Right atrium auricular region (tissue), 2 donors: ENCODE measurements at regions not wholly inside any gene's neighbourhood (a gene's known extent, or its start where the extent isn't known, plus 50 kb on each side); places are given as distances from the start of the nearest gene placed in this dataset.

ENCODE experiments used
- DNase-seq: peaks from one replicate; pipeline ENCODE4 v3.0.0-alpha.2; 2019; ENCODE audit warnings: low spot score
- H3K27ac ChIP-seq, 2 donors: fragments of 200-600 bp; sonication (generic); 1 replicate in 1 of 2; 2 replicates in 1 of 2; pipeline ENCODE4 v1.5.1; 2016 to 2019
- H3K27me3 ChIP-seq, 2 donors: fragments of 200-600 bp; sonication (generic); one replicate each; pipeline versions ENCODE4 v1.5.1 to v1.6.0; 2017 to 2019
- H3K36me3 ChIP-seq: fragments of 200-600 bp; sonication (generic); one replicate; pipeline ENCODE4 v1.5.1; 2016
- H3K4me1 ChIP-seq, 2 donors: fragments of 200-600 bp; sonication (generic); one replicate each; pipeline versions ENCODE4 v1.5.1 to v1.6.0; 2017 to 2019
- H3K4me3 ChIP-seq, 2 donors: fragments of 200-600 bp; sonication (generic); 1 replicate in 1 of 2; 2 replicates in 1 of 2; pipeline ENCODE4 v1.5.1; 2017 to 2019; ENCODE audit warnings: mild to moderate bottlenecking in 1 of 2, moderate library complexity in 1 of 2
- H3K9me3 ChIP-seq, 2 donors: fragments of 200-600 bp; sonication (generic); one replicate each; pipeline ENCODE4 v1.5.1; 2019
- CTCF ChIP-seq, 2 donors: fragments of 200-600 bp; sonication (generic); IDR thresholded peaks; one replicate each; pipeline ENCODE4 v1.5.1; 2019; ENCODE audit warnings: antibody characterized with exemption in 2 of 2

DNA sequence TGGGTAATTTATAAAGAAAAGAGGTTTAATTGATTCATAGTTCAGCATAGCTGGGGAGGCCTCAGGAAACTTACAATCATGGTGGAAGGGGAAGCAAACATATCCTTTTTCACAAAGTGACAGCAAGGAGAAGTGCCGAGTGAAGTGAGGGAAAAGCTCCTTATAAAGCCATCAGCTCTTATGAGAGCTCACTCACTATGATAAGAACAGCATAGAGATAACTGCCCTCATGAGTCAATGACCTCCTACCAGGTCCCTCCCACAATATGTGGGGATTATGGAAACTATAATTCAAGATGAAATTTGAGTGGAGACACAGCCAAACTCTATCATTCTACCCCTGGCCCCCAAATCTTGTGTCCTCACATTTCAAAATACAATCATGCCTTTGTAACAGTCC, 115.8 kb upstream of the LAMA2 start:
- Histone ChIP-seq H3K27ac (no peak overlapping the region), H3K4me3 (no peak overlapping the region), H3K36me3 (no peaks in the 10 kb centered on the region), H3K4me1 (peaks cover 0 to 5% of the 10 kb centered on the region in 2 donors), H3K9me3 (no peaks in the 10 kb centered on the region), H3K27me3 (no peaks in the 10 kb centered on the region)
- no peak for TF ChIP-seq CTCF (IDR thresholded peaks at IDR 0.05)
- DNase-seq = no peak

- DNase-seq = no peak
Observed at GRCh38 chr6:128763599-128764300, 119.2 kb upstream of the LAMA2 start.

GRCh38 chr6:128759901-128760300, 123.0 kb upstream of the LAMA2 start:
- H3K4me1 ChIP-seq = peaks cover 0 to 3% of the 10 kb centered on the region in 2 donors
- DNase-seq = no peak
- H3K27ac ChIP-seq = no peak overlapping the region
- no peaks in the 10 kb centered on the region for H3K9me3 ChIP-seq
- H3K4me3 ChIP-seq = no peak overlapping the region
- no peaks in the 10 kb centered on the region for H3K27me3 ChIP-seq
- no peak for TF ChIP-seq CTCF (IDR thresholded peaks at IDR 0.05)
- H3K36me3 ChIP-seq = no peaks in the 10 kb centered on the region

More at GRCh38 chr6:128763599-128764300, 119.2 kb upstream of the LAMA2 start:
- Histone ChIP-seq H3K9me3 (no peaks in the 10 kb centered on the region), H3K27ac (no peak overlapping the region), H3K36me3 (no peaks in the 10 kb centered on the region), H3K4me3 (no peak overlapping the region), H3K4me1 (peaks cover 0 to 5% of the 10 kb centered on the region in 2 donors), H3K27me3 (no peaks in the 10 kb centered on the region)
- TF ChIP-seq CTCF (IDR thresholded peaks at IDR 0.05) = no peak

DNA sequence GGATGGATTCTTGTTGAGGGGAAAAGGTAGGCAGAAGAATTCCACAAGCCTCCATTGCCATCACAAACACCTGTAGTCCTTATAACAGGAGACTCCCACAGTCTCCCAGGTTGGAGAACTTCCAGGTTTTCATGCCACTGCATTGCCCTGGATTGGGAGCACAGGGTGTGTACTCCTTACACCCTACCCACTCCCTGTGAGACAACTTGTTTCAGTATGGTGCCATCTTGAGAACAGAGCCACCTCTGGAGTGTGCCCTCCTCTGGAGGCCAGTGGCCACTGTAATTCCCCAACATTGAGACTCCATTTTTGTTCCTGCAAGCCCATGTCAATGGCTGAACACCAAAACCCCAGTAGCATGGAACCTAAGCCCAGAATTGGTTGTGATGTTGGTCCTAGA, 123.5 kb upstream of the LAMA2 start:
- Histone ChIP-seq H3K4me1 (peaks cover 0 to 3% of the 10 kb centered on the region in 2 donors), H3K27me3 (no peaks in the 10 kb centered on the region), H3K4me3 (no peak overlapping the region), H3K9me3 (no peaks in the 10 kb centered on the region), H3K36me3 (no peaks in the 10 kb centered on the region), H3K27ac (no peak overlapping the region)
- no peak for DNase-seq
- no peak for TF ChIP-seq CTCF (IDR thresholded peaks at IDR 0.05)

- Histone ChIP-seq H3K9me3 (no peaks in the 10 kb centered on the region), H3K27ac (no peak overlapping the region), H3K4me1 (peaks cover 0 to 3% of the 10 kb centered on the region in 2 donors), H3K36me3 (no peaks in the 10 kb centered on the region), H3K27me3 (no peaks in the 10 kb centered on the region), H3K4me3 (no peak overlapping the region)
- DNase-seq = no peak
- TF ChIP-seq CTCF (IDR thresholded peaks at IDR 0.05) = no peak
Observed at GRCh38 chr6:128757961-128758360, 125.0 kb upstream of the LAMA2 start.
